ENCODE measurements at regions not wholly inside any gene's neighbourhood (a gene's known extent, or its start where the extent isn't known, plus 50 kb on each side); places are given as distances from the start of the nearest gene placed in this dataset.

- TF ChIP-seq CTCF (IDR thresholded peaks at IDR 0.05) = no peak
- TF ChIP-seq POLR2A (IDR thresholded peaks at IDR 0.05) = no peak
These were observed 403.2 kb downstream of the EFNB2 start for GRCh38 chr13:106132216-106132615.
